Natural killer cell (primary cell): ENCODE measurements at regions not wholly inside any gene's neighbourhood (a gene's known extent, or its start where the extent isn't known, plus 50 kb on each side); places are given as distances from the start of the nearest gene placed in this dataset.

Experiments used
- ATAC-seq, 3 donors: fragments of 150-1000 bp in 2 of 3; fragments of 200-7000 bp in 1 of 3; cut with Tn5 transposase; 1 replicate in 1 of 3; 2 replicates in 2 of 3; pipeline ENCODE4 v1.10.0; 2021; ENCODE audit warnings: mild to moderate bottlenecking in 2 of 3, moderate library complexity in 2 of 3
- DNase-seq, 2 donors: peaks; one replicate each; pipeline versions ENCODE4 v3.0.0 to v3.0.0-alpha.2; 2013 to 2021; ENCODE audit warnings: mixed read lengths in 1 of 2
- H3K27ac ChIP-seq: one replicate; pipeline ENCODE4 v1.5.1; 2013; ENCODE audit warnings: mild to moderate bottlenecking, low read length
- H3K27me3 ChIP-seq: one replicate; pipeline ENCODE4 v1.6.1; 2013; ENCODE audit warnings: low read length; ENCODE audit not compliant: control insufficient read depth, insufficient read depth
- H3K36me3 ChIP-seq: one replicate; pipeline ENCODE4 v1.6.1; 2013; ENCODE audit warnings: low read length; ENCODE audit not compliant: control insufficient read depth, insufficient read depth
- H3K4me1 ChIP-seq: one replicate; pipeline ENCODE4 v1.6.1; 2013; ENCODE audit warnings: low read length; ENCODE audit not compliant: control insufficient read depth, insufficient read depth
- H3K4me3 ChIP-seq: one replicate; pipeline ENCODE4 v1.5.1; 2013; ENCODE audit warnings: low read length
- H3K9me3 ChIP-seq: one replicate; pipeline ENCODE4 v1.6.1; 2013; ENCODE audit warnings: low read length; ENCODE audit not compliant: control insufficient read depth, insufficient read depth
- H3K27ac Mint-ChIP-seq, 2 donors: one replicate each; pipeline ENCODE4 v1.8.0; 2022; ENCODE audit warnings: mild to moderate bottlenecking in 2 of 2, mixed read lengths in 2 of 2, moderate library complexity in 1 of 2
- H3K27me3 Mint-ChIP-seq, 2 donors: one replicate each; pipeline ENCODE4 v1.8.0; 2022; ENCODE audit warnings: low read depth in 2 of 2, mixed read lengths in 2 of 2
- H3K36me3 Mint-ChIP-seq: one replicate; pipeline ENCODE4 v1.8.0; 2022; ENCODE audit warnings: mixed read lengths
- H3K4me1 Mint-ChIP-seq, 2 donors: one replicate each; pipeline ENCODE4 v1.8.0; 2022; ENCODE audit warnings: mixed read lengths in 2 of 2
- H3K4me3 Mint-ChIP-seq: one replicate; pipeline ENCODE4 v1.8.0; 2022; ENCODE audit warnings: mild to moderate bottlenecking, moderate library complexity, mixed read lengths
- H3K9me3 Mint-ChIP-seq, 2 donors: one replicate each; pipeline ENCODE4 v1.8.0; 2022; ENCODE audit warnings: mixed read lengths in 2 of 2
- CTCF ChIP-seq: fragments of 200-600 bp; IDR thresholded peaks from one replicate; pipeline ENCODE4 v1.8.0; 2022; ENCODE audit warnings: antibody characterized with exemption
- WGBS: methylation state at CpG from one replicate; pipeline ENCODE4 v1.1.7; 2013; ENCODE audit warnings: missing lambda C conversion rate; ENCODE audit not compliant: insufficient coverage; 5-methylcytosine and 5-hydroxymethylcytosine counted together
- intact Hi-C: fragments of 100-400 bp; cut with micrococcal nuclease; formaldehyde crosslinking; loops from one replicate; pipeline ENCODE4 v1.14.2; 2022

GRCh38 chr2:16103614-16104314, 163.4 kb downstream of the MYCN start:
- 92% methylated on average over 11 of the region's 12 CpGs for WGBS

GRCh38 chr2:16102976-16103380, 162.6 kb downstream of the MYCN start:
- Histone ChIP-seq H3K27ac (no peak overlapping the region), H3K36me3 (no peaks in the 10 kb centered on the region), H3K4me3 (no peak overlapping the region), H3K9me3 (no peaks in the 10 kb centered on the region), H3K4me1 (no peaks in the 10 kb centered on the region), H3K27me3 (no peaks in the 10 kb centered on the region)
- WGBS = 78% methylated on average over 16 of the region's 16 CpGs
- intact Hi-C loops = no loop called here
- H3K4me3 Mint-ChIP-seq = no peak overlapping the region
- no peaks in the 10 kb centered on the region for H3K27me3 Mint-ChIP-seq
- no peaks in the 10 kb centered on the region for H3K9me3 Mint-ChIP-seq
- TF ChIP-seq CTCF = no peak
- DNase-seq = no peak
- H3K36me3 Mint-ChIP-seq = no peaks in the 10 kb centered on the region
- H3K4me1 Mint-ChIP-seq = no peaks in the 10 kb centered on the region
- no peak overlapping the region for H3K27ac Mint-ChIP-seq
- ATAC-seq = no peak

More at GRCh38 chr2:16103614-16104314, 163.4 kb downstream of the MYCN start:
- H3K27ac Mint-ChIP-seq = no peak overlapping the region
- H3K4me1 Mint-ChIP-seq = no peaks in the 10 kb centered on the region
- H3K36me3 Mint-ChIP-seq = no peaks in the 10 kb centered on the region
- no peak for ATAC-seq
- H3K4me1 ChIP-seq = no peaks in the 10 kb centered on the region
- H3K36me3 ChIP-seq = no peaks in the 10 kb centered on the region
- no peaks in the 10 kb centered on the region for H3K27me3 Mint-ChIP-seq
- no peak for DNase-seq
- no peak for TF ChIP-seq CTCF
- H3K9me3 Mint-ChIP-seq = no peaks in the 10 kb centered on the region
- H3K27ac ChIP-seq = no peak overlapping the region
- no peak overlapping the region for H3K4me3 ChIP-seq
- intact Hi-C loops = no loop called here
- H3K27me3 ChIP-seq = no peaks in the 10 kb centered on the region
- H3K9me3 ChIP-seq = no peaks in the 10 kb centered on the region
- no peak overlapping the region for H3K4me3 Mint-ChIP-seq

GRCh38 chr2:16102358-16102975, 162.1 kb downstream of the MYCN start:
- Histone ChIP-seq H3K27me3 (no peaks in the 10 kb centered on the region), H3K4me1 (no peaks in the 10 kb centered on the region), H3K36me3 (no peaks in the 10 kb centered on the region), H3K27ac (no peak overlapping the region), H3K9me3 (no peaks in the 10 kb centered on the region), H3K4me3 (no peak overlapping the region)
- WGBS = 84% methylated on average over 14 of the region's 14 CpGs
- Mint-ChIP-seq H3K27ac (no peak overlapping the region), H3K9me3 (no peaks in the 10 kb centered on the region), H3K36me3 (no peaks in the 10 kb centered on the region), H3K27me3 (no peaks in the 10 kb centered on the region), H3K4me3 (no peak overlapping the region), H3K4me1 (no peaks in the 10 kb centered on the region)
- DNase-seq = no peak
- intact Hi-C loops = no loop called here
- no peak for TF ChIP-seq CTCF
- no peak for ATAC-seq

- no peaks in the 10 kb centered on the region for H3K4me1 ChIP-seq
- Mint-ChIP-seq H3K4me3 (no peak overlapping the region), H3K9me3 (no peaks in the 10 kb centered on the region), H3K36me3 (no peaks in the 10 kb centered on the region), H3K27me3 (no peaks in the 10 kb centered on the region), H3K4me1 (no peaks in the 10 kb centered on the region), H3K27ac (no peak overlapping the region)
- H3K27me3 ChIP-seq = no peaks in the 10 kb centered on the region
- no peaks in the 10 kb centered on the region for H3K9me3 ChIP-seq
- DNase-seq = no peak
- TF ChIP-seq CTCF = no peak
- 98% methylated on average over 3 of the region's 3 CpGs for WGBS
- no peak for ATAC-seq
- intact Hi-C loops = no loop called here
- H3K36me3 ChIP-seq = no peaks in the 10 kb centered on the region
- H3K4me3 ChIP-seq = no peak overlapping the region
- H3K27ac ChIP-seq = no peak overlapping the region
These were observed 160.8 kb downstream of the MYCN start for GRCh38 chr2:16101196-16101595.
